ENCODE measurements at regions not wholly inside any gene's neighbourhood (a gene's known extent, or its start where the extent isn't known, plus 50 kb on each side); places are given as distances from the start of the nearest gene placed in this dataset.

- DNase-seq (ENCODE audit: low spot score), result no peak
- Histone ChIP-seq H3K27ac (no peak overlapping the region), H3K4me3 (no peak overlapping the region)
- TF ChIP-seq CTCF (IDR thresholded peaks at IDR 0.05), result no peak
These were observed 92.0 kb upstream of the NMNAT3 start for GRCh38 chr3:139769796-139770195.

- Histone ChIP-seq H3K4me3 (no peak overlapping the region), H3K27ac (no peak overlapping the region)
- no peak for DNase-seq (ENCODE audit: low spot score)
- TF ChIP-seq CTCF (IDR thresholded peaks at IDR 0.05), result no peak
These were observed 87.2 kb upstream of the NMNAT3 start for GRCh38 chr3:139764936-139765335.

GRCh38 chr3:139764069-139764905 is 86.5 kb upstream of the NMNAT3 start:
- no peak for DNase-seq (ENCODE audit: low spot score)
- H3K4me3 ChIP-seq, result no peak overlapping the region
- TF ChIP-seq CTCF (IDR thresholded peaks at IDR 0.05), result no peak
- no peak overlapping the region for H3K27ac ChIP-seq

- no peak for DNase-seq (ENCODE audit: low spot score)
- no peak overlapping the region for H3K4me3 ChIP-seq
- no peak for TF ChIP-seq CTCF (IDR thresholded peaks at IDR 0.05)
- no peak overlapping the region for H3K27ac ChIP-seq
These were observed 84.5 kb upstream of the NMNAT3 start for GRCh38 chr3:139762302-139762701.

GRCh38 chr3:139759470-139759869 is 81.7 kb upstream of the NMNAT3 start:
- no peak for DNase-seq (ENCODE audit: low spot score)
- H3K4me3 ChIP-seq, result no peak overlapping the region
- no peak for TF ChIP-seq CTCF (IDR thresholded peaks at IDR 0.05)
- no peak overlapping the region for H3K27ac ChIP-seq

- Histone ChIP-seq H3K4me3 (no peak overlapping the region), H3K27ac (no peak overlapping the region)
- TF ChIP-seq CTCF (IDR thresholded peaks at IDR 0.05), result no peak
- DNase-seq (ENCODE audit: low spot score), result no peak
These were observed 81.0 kb upstream of the NMNAT3 start for GRCh38 chr3:139758654-139759291.
